ENCODE measurements at regions not wholly inside any gene's neighbourhood (a gene's known extent, or its start where the extent isn't known, plus 50 kb on each side); places are given as distances from the start of the nearest gene placed in this dataset.
"Not testable (repeated sequence)": the region's sequence is repeated elsewhere in the genome, so short reads cannot be mapped to it uniquely, and the experiment has no call there.

GRCh38 chr4:73671348-73671747, 51.1 kb upstream of the RASSF6 start:
- DNase-seq: not testable (repeated sequence)

- DNase-seq: no peak
These were observed 53.0 kb upstream of the RASSF6 start for GRCh38 chr4:73673286-73673685.

- DNase-seq: no peak
These were observed 54.2 kb upstream of the RASSF6 start for GRCh38 chr4:73674451-73674919.

- DNase-seq: no peak
These were observed 55.4 kb upstream of the RASSF6 start for GRCh38 chr4:73675623-73676022.

GRCh38 chr4:73676136-73676535, 55.9 kb upstream of the RASSF6 start:
- DNase-seq: no peak

- no peak for DNase-seq
These were observed 56.7 kb upstream of the RASSF6 start for GRCh38 chr4:73676861-73677323.

- no peak for DNase-seq
These were observed 59.6 kb upstream of the RASSF6 start for GRCh38 chr4:73679836-73680235.

- no peak for DNase-seq
These were observed 58.6 kb upstream of the CXCL8 start for GRCh38 chr4:73681776-73682175.

GRCh38 chr4:73682508-73682907, 57.9 kb upstream of the CXCL8 start:
- DNase-seq: peak; percentile 17 to 27

GRCh38 chr4:73683033-73683432, 57.3 kb upstream of the CXCL8 start:
- DNase-seq: no peak

- no peak for DNase-seq
These were observed 56.9 kb upstream of the CXCL8 start for GRCh38 chr4:73683456-73683855.

GRCh38 chr4:73684097-73684496, 56.3 kb upstream of the CXCL8 start:
- no peak for DNase-seq

GRCh38 chr4:73685052-73685451, 55.3 kb upstream of the CXCL8 start:
- DNase-seq: no peak

- no peak for DNase-seq
These were observed 52.9 kb upstream of the CXCL8 start for GRCh38 chr4:73687421-73687820.

GRCh38 chr4:73690051-73690738, 50.2 kb upstream of the CXCL8 start:
- DNase-seq: peak; percentile 30 to 32

Measured in AML-193 (cell line).